ENCODE measurements at regions not wholly inside any gene's neighbourhood (a gene's known extent, or its start where the extent isn't known, plus 50 kb on each side); places are given as distances from the start of the nearest gene placed in this dataset.

- Histone ChIP-seq H3K4me1 (ENCODE audit: insufficient read depth, low read length, poor library complexity, severe bottlenecking) (no peaks in the 10 kb centered on the region), H3K4me2 (ENCODE audit: low read depth, low read length, poor library complexity, severe bottlenecking) (no peak overlapping the region), H2AFZ (ENCODE audit: low read length) (no peak overlapping the region), H3K79me2 (ENCODE audit: insufficient read depth, low read length) (no peaks in the 10 kb centered on the region), H3K4me3 (ENCODE audit: low read length, poor library complexity, severe bottlenecking) (no peak overlapping the region), H4K20me1 (ENCODE audit: insufficient read depth, low read length, poor library complexity, severe bottlenecking) (no peaks in the 10 kb centered on the region), H3K36me3 (ENCODE audit: insufficient read depth, low read length) (no peaks in the 10 kb centered on the region), H3F3A (ENCODE audit: low read depth) (no peaks in the 10 kb centered on the region), H3K9me2 (replicated peaks; ENCODE audit: low read depth, low read length) (no peaks in the 10 kb centered on the region), H3K9ac (ENCODE audit: low read depth, low read length, poor library complexity, severe bottlenecking) (no peak overlapping the region), H3K9me3 (ENCODE audit: insufficient read depth, low read depth, low read length) (no peaks in the 10 kb centered on the region; the same call in 1 of the 2 replicates), H3K27me3 (ENCODE audit: insufficient read depth, low read length, poor library complexity, severe bottlenecking) (no peaks in the 10 kb centered on the region)
- no peak for TF ChIP-seq EZH2phosphoT487 (IDR thresholded peaks at IDR 0.05; ENCODE audit: borderline replicate concordance)
- no peak for TF ChIP-seq CTCF (conservative IDR thresholded peaks at IDR 0.05; ENCODE audit: low read length)
These were observed 440.0 kb downstream of the MATN1 start for GRCh38 chr1:30283199-30283962.

GRCh38 chr1:30280572-30280971, 442.8 kb downstream of the MATN1 start:
- H3K4me2 ChIP-seq (ENCODE audit: low read depth, low read length, poor library complexity, severe bottlenecking): no peak overlapping the region
- H3K36me3 ChIP-seq (ENCODE audit: insufficient read depth, low read length): no peaks in the 10 kb centered on the region
- no peak for TF ChIP-seq EZH2phosphoT487 (IDR thresholded peaks at IDR 0.05; ENCODE audit: borderline replicate concordance)
- TF ChIP-seq CTCF (conservative IDR thresholded peaks at IDR 0.05; ENCODE audit: low read length): no peak
- H2AFZ ChIP-seq (ENCODE audit: low read length): no peak overlapping the region
- no peaks in the 10 kb centered on the region for H3K27me3 ChIP-seq (ENCODE audit: insufficient read depth, low read length, poor library complexity, severe bottlenecking)
- no peaks in the 10 kb centered on the region for H4K20me1 ChIP-seq (ENCODE audit: insufficient read depth, low read length, poor library complexity, severe bottlenecking)
- H3K4me1 ChIP-seq (ENCODE audit: insufficient read depth, low read length, poor library complexity, severe bottlenecking): no peaks in the 10 kb centered on the region
- peaks cover 3% of the 10 kb centered on the region; the same call in 1 of the 2 replicates for H3K9me3 ChIP-seq (ENCODE audit: insufficient read depth, low read depth, low read length)
- no peak overlapping the region for H3K9ac ChIP-seq (ENCODE audit: low read depth, low read length, poor library complexity, severe bottlenecking)
- H3F3A ChIP-seq (ENCODE audit: low read depth): no peaks in the 10 kb centered on the region
- no peaks in the 10 kb centered on the region for H3K9me2 ChIP-seq (replicated peaks; ENCODE audit: low read depth, low read length)
- H3K79me2 ChIP-seq (ENCODE audit: insufficient read depth, low read length): no peaks in the 10 kb centered on the region
- no peak overlapping the region for H3K4me3 ChIP-seq (ENCODE audit: low read length, poor library complexity, severe bottlenecking)

- no peak overlapping the region for H3K4me3 ChIP-seq (ENCODE audit: low read length, poor library complexity, severe bottlenecking)
- H3K36me3 ChIP-seq (ENCODE audit: insufficient read depth, low read length): no peaks in the 10 kb centered on the region
- H4K20me1 ChIP-seq (ENCODE audit: insufficient read depth, low read length, poor library complexity, severe bottlenecking): no peaks in the 10 kb centered on the region
- no peaks in the 10 kb centered on the region for H3K27me3 ChIP-seq (ENCODE audit: insufficient read depth, low read length, poor library complexity, severe bottlenecking)
- H3F3A ChIP-seq (ENCODE audit: low read depth): no peaks in the 10 kb centered on the region
- no peaks in the 10 kb centered on the region for H3K79me2 ChIP-seq (ENCODE audit: insufficient read depth, low read length)
- no peak overlapping the region for H2AFZ ChIP-seq (ENCODE audit: low read length)
- no peaks in the 10 kb centered on the region for H3K4me1 ChIP-seq (ENCODE audit: insufficient read depth, low read length, poor library complexity, severe bottlenecking)
- TF ChIP-seq CTCF (conservative IDR thresholded peaks at IDR 0.05; ENCODE audit: low read length) (no peak), EZH2phosphoT487 (IDR thresholded peaks at IDR 0.05; ENCODE audit: borderline replicate concordance) (no peak)
- peaks cover 6% of the 10 kb centered on the region; the same call in 1 of the 2 replicates for H3K9me3 ChIP-seq (ENCODE audit: insufficient read depth, low read depth, low read length)
- no peak overlapping the region for H3K4me2 ChIP-seq (ENCODE audit: low read depth, low read length, poor library complexity, severe bottlenecking)
- no peak overlapping the region for H3K9ac ChIP-seq (ENCODE audit: low read depth, low read length, poor library complexity, severe bottlenecking)
- no peaks in the 10 kb centered on the region for H3K9me2 ChIP-seq (replicated peaks; ENCODE audit: low read depth, low read length)
These were observed 445.5 kb downstream of the MATN1 start for GRCh38 chr1:30277911-30278310.
